ENCODE measurements at regions not wholly inside any gene's neighbourhood (a gene's known extent, or its start where the extent isn't known, plus 50 kb on each side); places are given as distances from the start of the nearest gene placed in this dataset.

GRCh38 chr6:134379076-134379475 is 61.2 kb upstream of the SGK1 start:
- TF ChIP-seq CTCF (IDR thresholded peaks at IDR 0.05; ENCODE audit: extremely low read depth in 1 of 2, insufficient read depth in 1 of 2, low read depth in 1 of 2, low read length in 2 of 2) = no peak
- TF ChIP-seq POLR2AphosphoS5 (IDR thresholded peaks at IDR 0.05; ENCODE audit: insufficient read depth, low read depth, low read length) = no peak
- no peak for TF ChIP-seq MYC (IDR thresholded peaks at IDR 0.05; ENCODE audit: low read depth, low read length)
- no peak for TF ChIP-seq MAX (IDR thresholded peaks at IDR 0.05; ENCODE audit: insufficient read depth, insufficient read length)
- no peak for TF ChIP-seq POLR2A (IDR thresholded peaks at IDR 0.05; ENCODE audit: low read depth, low read length)
- no peak for TF ChIP-seq EZH2 (IDR thresholded peaks at IDR 0.05; ENCODE audit: borderline replicate concordance, low read depth, low read length, severe bottlenecking)
- TF ChIP-seq JUN (IDR thresholded peaks at IDR 0.05; ENCODE audit: borderline replicate concordance, insufficient read depth, insufficient read length, low read depth) = no peak
- no peak for TF ChIP-seq FOS (IDR thresholded peaks at IDR 0.05; ENCODE audit: borderline replicate concordance, insufficient read depth, low read length)

Data from endothelial cell of umbilical vein (primary cell).